ENCODE measurements at regions not wholly inside any gene's neighbourhood (a gene's known extent, or its start where the extent isn't known, plus 50 kb on each side); places are given as distances from the start of the nearest gene placed in this dataset.

GRCh38 chr7:3195160-3195559 lies 105.9 kb upstream of the SDK1 start:
- no peak for DNase-seq (ENCODE audit: low read depth)

DNA sequence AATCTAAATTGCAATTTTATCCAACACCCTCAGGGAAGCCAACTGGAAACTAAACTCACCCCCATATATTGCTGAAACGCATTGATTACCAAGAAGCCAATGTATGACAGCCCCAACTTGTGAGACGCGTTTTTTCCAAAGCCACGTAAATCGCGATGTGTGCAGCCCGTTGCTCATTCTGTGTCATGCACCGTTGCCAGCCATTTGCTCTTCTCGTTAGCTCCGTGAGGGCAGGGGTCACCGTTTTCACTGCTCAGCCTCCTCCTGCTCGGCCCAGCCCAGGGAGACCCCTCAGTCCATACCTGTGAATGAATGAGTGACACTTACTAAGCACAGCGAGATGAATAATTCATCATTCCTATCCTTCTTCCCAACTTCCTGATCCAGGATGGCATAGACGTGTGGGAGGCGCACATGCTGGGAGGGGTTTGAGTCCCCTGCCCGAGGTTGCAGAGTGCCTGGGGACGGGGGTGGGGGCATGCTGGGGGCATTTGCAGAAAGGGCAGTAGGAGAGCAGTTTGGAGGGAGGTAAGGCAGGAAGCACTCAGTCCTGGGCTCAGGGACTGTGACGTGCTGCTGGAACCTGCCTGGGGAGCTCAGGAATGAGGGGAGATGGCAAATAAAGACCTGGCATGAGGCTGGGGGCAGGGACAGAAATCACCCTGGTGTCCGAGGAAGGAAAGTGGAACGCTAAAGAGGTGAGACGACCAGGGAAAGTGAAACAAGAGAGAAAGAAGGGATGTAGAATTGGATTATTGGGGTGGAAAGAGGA lies 104.2 kb upstream of the SDK1 start:
- no peak for DNase-seq (ENCODE audit: low read depth)

GRCh38 chr7:3197567-3198213 lies 103.4 kb upstream of the SDK1 start:
- no peak for DNase-seq (ENCODE audit: low read depth)

GRCh38 chr7:3198316-3198715 lies 102.7 kb upstream of the SDK1 start:
- DNase-seq (ENCODE audit: low read depth), result no peak

DNA sequence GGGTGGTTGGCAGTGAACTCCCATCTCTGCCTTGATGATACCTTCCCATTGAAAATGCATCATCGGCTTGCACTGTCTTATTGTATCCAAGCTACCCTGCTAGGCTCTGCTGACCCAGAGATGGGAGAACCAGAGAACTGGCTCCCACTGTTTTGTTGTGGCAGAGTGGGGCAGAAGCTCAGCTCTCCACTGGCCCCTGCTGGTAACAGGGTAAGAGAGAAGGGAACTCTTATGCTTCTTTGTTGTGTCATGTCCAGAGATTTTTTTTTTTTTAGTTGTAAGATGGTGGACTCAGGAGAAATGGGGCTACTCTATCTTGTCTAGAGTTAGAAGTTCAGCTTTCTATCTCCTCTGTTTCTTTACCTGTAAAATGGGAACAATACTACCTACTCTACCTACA lies 100.5 kb upstream of the SDK1 start:
- DNase-seq (ENCODE audit: low read depth), result no peak

DNA sequence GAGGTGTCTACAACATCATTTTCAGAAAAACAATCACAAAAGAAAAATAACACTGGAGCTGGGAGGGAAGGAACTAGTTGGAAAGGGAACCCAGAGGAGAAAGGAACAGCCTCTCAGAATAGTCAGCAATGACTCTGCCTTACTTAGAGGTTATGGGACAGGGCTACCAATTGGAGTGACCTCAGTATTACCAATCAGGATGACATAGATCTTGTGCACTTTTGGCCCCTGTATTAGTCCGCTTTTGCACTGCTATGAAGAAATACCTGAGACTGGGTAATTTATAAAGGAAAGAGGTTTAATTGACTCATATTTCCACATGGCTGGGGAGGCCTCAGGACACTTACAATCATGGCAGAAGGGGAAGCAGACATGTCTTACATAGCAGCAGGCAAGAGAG lies 99.7 kb upstream of the SDK1 start:
- DNase-seq (ENCODE audit: low read depth), result no peak

DNA sequence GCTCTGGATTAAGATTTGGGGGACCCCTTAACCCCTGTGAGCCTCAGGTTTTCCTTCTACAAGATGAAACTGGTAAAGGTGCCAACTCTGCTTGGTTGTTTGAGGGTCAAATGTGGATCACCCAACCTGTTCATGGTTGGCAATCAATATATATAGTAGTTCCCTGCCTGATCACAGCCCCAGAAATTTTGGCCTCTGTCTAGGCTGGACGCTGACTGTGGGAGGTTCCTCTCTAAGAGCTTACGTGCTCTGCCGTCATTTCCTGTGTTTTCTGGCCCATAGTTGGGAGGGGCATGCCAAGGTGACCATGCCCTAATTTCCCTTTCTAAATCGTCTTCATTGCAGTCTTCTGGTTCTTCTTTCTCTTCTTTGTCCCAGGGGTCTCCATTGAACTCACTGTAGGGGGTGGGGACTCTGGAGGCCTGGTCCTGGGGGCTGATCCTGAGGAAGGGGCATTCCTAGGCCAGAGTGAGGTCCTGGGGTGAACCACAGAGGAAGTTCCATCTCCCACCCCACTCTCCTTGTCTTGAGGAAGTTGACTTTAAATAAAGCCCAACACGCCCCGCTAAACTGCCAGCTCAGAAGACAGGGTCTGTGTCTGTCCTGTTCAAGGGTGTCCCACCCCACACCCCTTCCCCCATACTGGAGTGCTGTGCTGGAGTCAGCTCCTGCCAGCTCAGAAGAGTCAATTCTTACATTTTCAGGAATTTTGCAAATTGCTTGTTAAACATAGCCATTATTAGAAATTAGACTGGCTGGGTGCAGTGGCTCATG lies 98.9 kb upstream of the SDK1 start:
- no peak for DNase-seq (ENCODE audit: low read depth)

- DNase-seq (ENCODE audit: low read depth), result no peak
Measured at GRCh38 chr7:3204526-3204925, 96.5 kb upstream of the SDK1 start.

- DNase-seq (ENCODE audit: low read depth), result no peak
Measured at GRCh38 chr7:3206101-3206500, 95.0 kb upstream of the SDK1 start.

- no peak for DNase-seq (ENCODE audit: low read depth)
Measured at GRCh38 chr7:3206771-3207191, 94.3 kb upstream of the SDK1 start.

DNA sequence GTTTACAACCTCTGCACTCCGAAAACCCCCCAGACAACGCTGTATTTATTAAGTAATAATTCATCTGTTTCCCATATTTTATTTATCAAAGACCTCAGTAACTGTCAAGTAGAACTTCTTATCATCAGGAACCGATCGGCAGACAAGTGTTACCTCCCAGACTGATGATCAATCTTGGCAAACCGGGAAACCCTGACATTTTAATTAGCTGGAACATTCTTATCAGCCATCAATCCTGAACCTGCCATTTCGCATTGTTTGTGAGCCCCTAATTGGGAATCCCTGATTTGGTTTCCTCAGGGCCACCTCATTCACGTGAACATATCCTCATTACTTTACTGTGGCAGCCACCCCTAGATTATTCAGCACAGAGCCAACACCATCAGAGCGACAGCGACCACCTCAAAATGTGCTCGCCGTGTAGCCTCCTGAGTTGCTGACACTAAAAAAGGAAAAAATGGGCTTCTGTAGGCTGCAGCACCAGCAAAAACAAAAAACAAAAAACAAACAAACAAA lies 93.6 kb upstream of the SDK1 start:
- DNase-seq (ENCODE audit: low read depth), result no peak

- DNase-seq (ENCODE audit: low read depth), result no peak
Measured at GRCh38 chr7:3210531-3210930, 90.5 kb upstream of the SDK1 start.

- DNase-seq (ENCODE audit: low read depth), result no peak
Measured at GRCh38 chr7:3214090-3214413, 87.0 kb upstream of the SDK1 start.

DNA sequence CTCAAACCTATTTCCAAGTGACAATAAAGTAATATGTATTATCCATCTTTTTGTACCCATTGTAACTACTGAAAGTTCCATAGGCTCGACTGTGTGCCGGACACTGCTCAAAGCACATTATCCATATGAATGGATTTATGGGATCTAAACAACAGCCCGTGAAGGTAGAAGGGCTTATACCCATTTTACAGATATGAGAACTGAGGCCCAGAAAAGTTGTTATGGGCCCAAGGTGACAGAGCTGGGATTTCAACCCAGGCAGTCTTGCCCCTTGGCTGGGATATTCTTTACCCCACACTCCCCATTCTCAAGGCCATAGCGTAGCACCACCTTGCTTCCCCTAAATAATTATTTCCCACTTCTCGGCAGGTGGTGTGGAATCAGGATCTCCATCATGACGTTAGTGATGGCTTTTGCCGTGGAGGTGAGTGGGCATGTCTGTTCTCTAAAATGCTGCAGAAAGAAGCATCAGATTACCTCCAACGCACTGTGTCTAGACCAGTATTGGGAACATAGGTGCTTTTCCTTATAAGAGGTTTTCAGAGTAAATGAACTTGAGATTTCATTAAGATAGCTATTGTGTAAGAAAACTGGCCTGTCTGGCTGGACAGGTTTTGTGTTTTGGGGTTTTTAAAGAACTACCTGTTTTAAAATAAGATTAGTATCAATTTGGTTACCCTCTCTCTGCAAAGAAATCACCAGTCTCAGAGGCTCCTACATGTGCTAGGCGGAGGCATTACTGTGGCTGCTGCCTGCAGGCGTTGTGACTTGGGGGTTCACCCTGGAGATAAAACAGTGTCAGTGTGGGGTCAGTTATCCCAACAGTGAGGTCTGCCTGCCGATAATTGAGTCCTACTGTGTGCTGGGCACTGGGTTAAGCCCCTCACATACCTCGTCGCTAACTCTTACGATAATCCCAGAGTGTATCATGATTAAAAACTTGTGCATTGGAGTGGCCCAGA lies 85.1 kb upstream of the SDK1 start:
- no peak for DNase-seq (ENCODE audit: low read depth)

DNA sequence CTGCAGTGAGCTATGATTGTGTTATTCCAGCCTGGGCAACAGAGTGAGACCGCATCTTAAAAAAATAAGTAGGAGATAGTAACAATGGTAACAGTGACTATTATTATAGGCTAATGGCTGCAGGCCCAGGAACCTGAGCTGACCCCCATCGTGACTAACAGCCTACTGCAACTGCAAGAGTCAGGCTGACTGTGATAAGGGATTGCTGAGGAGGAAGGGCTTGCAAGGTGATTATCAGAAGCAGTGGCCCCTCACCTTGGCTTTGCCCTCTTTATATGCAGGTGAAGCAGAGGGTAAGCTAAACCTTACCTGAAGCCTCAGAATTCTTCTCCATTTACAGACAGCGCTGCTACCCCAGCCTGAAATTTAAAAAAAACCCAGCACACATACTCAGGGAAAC lies 83.9 kb upstream of the SDK1 start:
- no peak for DNase-seq (ENCODE audit: low read depth)

DNA sequence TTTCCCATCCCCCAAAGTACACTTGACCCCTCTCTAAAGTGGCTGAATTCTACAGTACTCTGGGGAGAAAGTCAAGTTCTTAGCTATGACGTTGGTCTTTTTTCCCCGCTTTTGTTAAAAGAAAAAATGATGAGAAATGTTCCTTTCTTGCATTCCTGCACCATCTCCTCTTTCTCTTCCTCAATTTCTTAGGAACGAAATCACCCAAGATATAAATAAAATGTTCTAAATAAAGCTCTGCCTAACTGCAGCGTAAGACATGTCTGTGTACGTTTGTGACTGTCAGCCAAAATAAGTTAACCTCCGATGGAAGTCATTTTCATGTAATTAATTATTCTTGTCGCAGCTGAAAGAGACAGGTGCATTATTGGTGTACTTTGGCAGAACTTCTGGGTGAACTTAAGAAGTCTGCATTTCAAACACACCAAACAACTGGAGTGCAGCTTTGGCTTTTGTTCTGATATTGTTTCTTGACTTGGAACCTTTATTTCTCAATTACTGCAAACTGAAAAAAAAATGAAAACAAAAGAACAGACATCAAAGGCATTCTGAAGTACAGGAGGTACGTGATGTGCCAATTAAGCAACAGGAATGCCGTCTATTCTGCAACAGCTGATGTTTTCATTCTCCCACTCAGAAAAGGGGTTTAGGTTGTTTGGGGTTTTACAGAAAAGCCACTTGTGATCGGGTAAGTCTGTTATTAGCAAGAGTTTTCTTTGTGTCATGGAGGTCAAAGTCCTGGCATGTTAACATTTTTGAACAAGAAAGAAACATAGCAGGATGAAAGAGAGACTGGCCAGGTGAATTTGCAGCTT lies 82.4 kb upstream of the SDK1 start:
- DNase-seq (ENCODE audit: low read depth), result no peak

DNA sequence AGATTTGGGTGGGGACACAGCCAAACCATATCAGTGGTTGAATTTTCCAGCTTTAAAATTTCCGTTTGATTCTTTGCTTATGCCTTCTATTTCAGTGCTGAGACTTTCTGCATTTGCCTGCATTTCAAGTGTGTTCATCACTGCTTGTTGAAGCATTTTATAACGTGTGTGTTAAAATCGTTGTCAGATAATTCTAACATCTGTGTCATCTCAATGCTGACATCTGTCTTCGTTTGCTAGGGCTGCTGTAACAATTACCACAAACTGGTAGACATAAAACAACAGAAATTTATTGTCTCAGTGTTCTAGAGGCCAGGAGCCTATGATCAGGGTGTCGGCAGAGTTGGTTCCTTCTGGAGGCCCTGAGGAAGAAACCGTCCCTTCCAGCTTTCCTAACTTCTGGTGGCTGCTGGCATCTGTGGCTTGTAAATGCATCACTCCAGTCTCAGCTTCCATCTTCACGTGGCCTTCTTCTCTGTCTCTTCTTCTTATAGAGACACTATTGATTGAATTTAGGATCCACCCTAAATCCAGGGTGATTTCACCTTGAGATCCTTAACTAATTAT lies 71.1 kb upstream of the SDK1 start:
- DNase-seq (ENCODE audit: low read depth), result no peak

- DNase-seq (ENCODE audit: low read depth), result no peak
Measured at GRCh38 chr7:3230908-3231307, 70.1 kb upstream of the SDK1 start.

- DNase-seq (ENCODE audit: low read depth), result no peak
Measured at GRCh38 chr7:3232228-3232627, 68.8 kb upstream of the SDK1 start.

DNA sequence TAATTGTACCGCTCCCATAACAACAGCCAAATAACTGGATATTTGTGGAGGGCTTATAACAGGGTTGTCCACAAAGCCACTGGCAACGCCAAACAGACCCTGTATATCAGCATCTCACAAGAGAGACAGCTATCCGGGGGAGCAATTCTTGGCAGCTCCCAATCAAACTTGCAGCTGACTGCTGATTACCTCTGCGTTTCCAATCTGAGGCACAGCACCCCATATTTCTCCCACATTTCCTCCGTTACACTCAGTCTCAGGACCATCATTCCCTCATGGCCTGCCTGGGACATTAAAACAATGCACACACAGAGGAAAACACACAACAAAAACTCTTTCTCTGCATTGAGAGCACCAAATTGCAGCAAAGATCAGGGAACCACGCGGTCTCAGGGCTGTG lies 67.8 kb upstream of the SDK1 start:
- DNase-seq (ENCODE audit: low read depth), result no peak

DNA sequence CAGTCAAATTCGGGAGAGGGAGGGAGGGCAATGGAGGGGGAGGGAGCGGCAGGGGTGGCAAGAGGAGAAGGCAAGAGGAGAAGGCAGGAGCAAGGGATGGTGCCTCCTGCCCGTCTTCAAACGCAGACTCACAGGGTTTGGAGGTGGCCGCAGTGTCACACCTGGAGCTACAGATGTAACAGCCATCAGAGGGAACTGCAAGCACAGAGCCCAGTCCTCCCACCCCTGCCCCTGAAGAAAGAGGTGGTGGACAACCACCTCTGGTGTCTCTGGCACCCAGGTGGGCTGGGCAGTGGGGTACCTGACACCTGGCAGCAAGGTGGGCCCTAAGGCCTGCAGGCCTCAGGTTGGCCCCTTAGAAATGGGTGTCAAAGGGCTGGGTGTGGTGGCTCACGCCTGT lies 67.0 kb upstream of the SDK1 start:
- DNase-seq (ENCODE audit: low read depth), result no peak
